ENCODE measurements at regions not wholly inside any gene's neighbourhood (a gene's known extent, or its start where the extent isn't known, plus 50 kb on each side); places are given as distances from the start of the nearest gene placed in this dataset.

DNA sequence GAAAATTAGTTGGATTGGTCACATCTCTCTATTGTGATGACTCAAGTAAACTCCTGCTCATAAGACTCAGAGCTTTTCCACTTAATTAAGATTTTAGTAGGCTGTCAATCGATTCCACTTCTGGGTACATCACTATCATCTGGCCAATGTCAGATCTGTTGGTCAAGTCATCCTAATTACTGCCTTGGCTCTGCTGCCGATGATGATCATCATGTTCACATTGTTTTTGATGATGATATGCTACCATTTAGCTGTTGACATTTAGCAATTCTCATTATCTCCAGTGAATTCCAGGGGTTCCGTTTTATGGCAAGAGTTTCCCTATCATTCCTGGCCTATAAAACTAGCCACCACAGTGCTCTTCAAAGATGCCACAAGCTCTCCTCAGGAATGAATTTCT, 253.4 kb downstream of the IKZF2 start:
- ChIA-PET POLR2A (no interaction called here), CTCF (no interaction called here)

DNA sequence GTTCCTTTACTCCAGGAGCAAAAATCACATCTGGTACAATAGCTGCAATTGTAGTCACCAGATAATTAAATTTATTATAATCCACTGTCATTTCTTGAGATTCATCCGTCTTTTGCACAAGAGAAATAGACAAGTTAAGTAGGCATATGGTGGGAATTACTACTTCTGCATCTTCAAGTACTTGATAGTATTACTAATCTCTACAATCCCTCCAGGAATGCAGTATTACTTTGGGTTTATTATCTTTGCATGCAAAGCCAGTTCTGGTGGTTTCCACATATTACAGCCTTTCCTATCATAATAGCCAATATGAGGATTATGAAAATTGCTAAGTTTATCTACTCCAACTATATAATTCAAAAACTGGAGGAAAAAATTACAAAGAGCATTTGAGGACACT, 254.1 kb downstream of the IKZF2 start:
- Histone ChIP-seq H4K20me1 (ENCODE audit: insufficient read depth) (no peaks in the 10 kb centered on the region), H3K9ac (no peak overlapping the region), H3K27me3 (ENCODE audit: insufficient read depth) (no peaks in the 10 kb centered on the region), H3K4me2 (no peak overlapping the region), H3F3A (replicated peaks; ENCODE audit: insufficient read depth) (no peaks in the 10 kb centered on the region), H3K36me3 (replicated peaks in 1 of 2; ENCODE audit: control insufficient read depth in 1 of 2, insufficient read depth in 2 of 2, low read length in 1 of 2) (no peaks in the 10 kb centered on the region), H3K4me3 (ENCODE audit: low read depth in 2 of 2, low read length in 1 of 2) (no peak overlapping the region), H2AFZ (ENCODE audit: low read depth) (no peak overlapping the region), H3K27ac (ENCODE audit: low read depth in 2 of 2, low read length in 1 of 2) (no peak overlapping the region), H3K4me1 (ENCODE audit: control insufficient read depth in 1 of 2, insufficient read depth in 2 of 2, low read depth in 1 of 2, low read length in 1 of 2) (peaks cover 0 to 5% of the 10 kb centered on the region in 2 experiments; a peak in 1 of 4 replicates), H3K9me3 (no peaks in the 10 kb centered on the region), H3K9me2 (no peaks in the 10 kb centered on the region), H3K79me2 (ENCODE audit: insufficient read depth) (no peaks in the 10 kb centered on the region)
- 74% methylated on average over 1 of the region's 1 CpG for WGBS (ENCODE audit: low lambda C conversion rate)
- no peak for TF ChIP-seq TEAD4 (IDR thresholded peaks at IDR 0.05; ENCODE audit: borderline replicate concordance, insufficient read depth)
- TF ChIP-seq GATA2 (CRISPR knock-in tag; IDR thresholded peaks at IDR 0.05), result no peak
- no peak for TF ChIP-seq NRF1 (IDR thresholded peaks at IDR 0.05; ENCODE audit: low read depth, low read length)
- TF ChIP-seq YY1 (IDR thresholded peaks at IDR 0.05; ENCODE audit: low read depth), result no peak
- no peak for TF ChIP-seq RXRA (IDR thresholded peaks at IDR 0.05; ENCODE audit: borderline replicate concordance, low read depth)
- no peak for TF ChIP-seq TCF12 (IDR thresholded peaks at IDR 0.05)
- TF ChIP-seq GABPA (IDR thresholded peaks at IDR 0.05; ENCODE audit: low read depth), result no peak
- TF ChIP-seq ELF1 (IDR thresholded peaks at IDR 0.05), result no peak
- no peak for TF ChIP-seq MEF2A (IDR thresholded peaks at IDR 0.05; ENCODE audit: borderline replicate concordance, low read depth)
- TF ChIP-seq CHD2 (IDR thresholded peaks at IDR 0.05; ENCODE audit: low read length, partially characterized antibody), result no peak
- no peak for TF ChIP-seq MXI1 (IDR thresholded peaks at IDR 0.05; ENCODE audit: low read depth, low read length)
- TF ChIP-seq RAD21 (IDR thresholded peaks at IDR 0.05; ENCODE audit: low read length), result no peak
- TF ChIP-seq FOSL2 (IDR thresholded peaks at IDR 0.05; ENCODE audit: borderline replicate concordance, low read depth), result no peak
- TF ChIP-seq, protein P1, sequence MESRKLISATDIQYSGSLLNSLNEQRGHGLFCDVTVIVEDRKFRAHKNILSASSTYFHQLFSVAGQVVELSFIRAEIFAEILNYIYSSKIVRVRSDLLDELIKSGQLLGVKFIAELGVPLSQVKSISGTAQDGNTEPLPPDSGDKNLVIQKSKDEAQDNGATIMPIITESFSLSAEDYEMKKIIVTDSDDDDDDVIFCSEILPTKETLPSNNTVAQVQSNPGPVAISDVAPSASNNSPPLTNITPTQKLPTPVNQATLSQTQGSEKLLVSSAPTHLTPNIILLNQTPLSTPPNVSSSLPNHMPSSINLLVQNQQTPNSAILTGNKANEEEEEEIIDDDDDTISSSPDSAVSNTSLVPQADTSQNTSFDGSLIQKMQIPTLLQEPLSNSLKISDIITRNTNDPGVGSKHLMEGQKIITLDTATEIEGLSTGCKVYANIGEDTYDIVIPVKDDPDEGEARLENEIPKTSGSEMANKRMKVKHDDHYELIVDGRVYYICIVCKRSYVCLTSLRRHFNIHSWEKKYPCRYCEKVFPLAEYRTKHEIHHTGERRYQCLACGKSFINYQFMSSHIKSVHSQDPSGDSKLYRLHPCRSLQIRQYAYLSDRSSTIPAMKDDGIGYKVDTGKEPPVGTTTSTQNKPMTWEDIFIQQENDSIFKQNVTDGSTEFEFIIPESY (IDR thresholded peaks at IDR 0.05; ENCODE audit: borderline replicate concordance, low read depth), result no peak
- no peak for TF ChIP-seq RCOR1 (IDR thresholded peaks at IDR 0.05; ENCODE audit: low read length)
- CTCF ChIA-PET, result interaction anchor here (1.2 kb wide), 1 partner anchor 16 kb away, joined by 4 read pairs; no protein-coding TSS in a partner anchor
- POLR2A ChIA-PET, result no interaction called here
- no peak for DNase-seq

More for the DNA sequence above, 253.4 kb downstream of the IKZF2 start:
- Histone ChIP-seq H4K20me1 (ENCODE audit: insufficient read depth) (no peaks in the 10 kb centered on the region), H3K9me3 (no peaks in the 10 kb centered on the region), H3K4me3 (ENCODE audit: low read depth in 2 of 2, low read length in 1 of 2) (no peak overlapping the region), H3K27me3 (ENCODE audit: insufficient read depth) (no peaks in the 10 kb centered on the region), H3K4me1 (ENCODE audit: control insufficient read depth in 1 of 2, insufficient read depth in 2 of 2, low read depth in 1 of 2, low read length in 1 of 2) (peaks cover 0 to 5% of the 10 kb centered on the region in 2 experiments; a peak in 1 of 4 replicates), H3K27ac (ENCODE audit: low read depth in 2 of 2, low read length in 1 of 2) (no peak overlapping the region), H3K9me2 (no peaks in the 10 kb centered on the region), H3F3A (replicated peaks; ENCODE audit: insufficient read depth) (no peaks in the 10 kb centered on the region), H3K4me2 (no peak overlapping the region), H3K79me2 (ENCODE audit: insufficient read depth) (no peaks in the 10 kb centered on the region), H3K9ac (no peak overlapping the region), H3K36me3 (replicated peaks in 1 of 2; ENCODE audit: control insufficient read depth in 1 of 2, insufficient read depth in 2 of 2, low read length in 1 of 2) (no peaks in the 10 kb centered on the region), H2AFZ (ENCODE audit: low read depth) (no peak overlapping the region)
- WGBS (ENCODE audit: low lambda C conversion rate), result 65% methylated on average over 3 of the region's 3 CpGs
- no peak for DNase-seq
- TF ChIP-seq MXI1 (IDR thresholded peaks at IDR 0.05; ENCODE audit: low read depth, low read length) (no peak), RFX5 (IDR thresholded peaks at IDR 0.05; ENCODE audit: low read length) (no peak), FOXJ3 (CRISPR knock-in tag; IDR thresholded peaks at IDR 0.05) (no peak), FOXM1 (IDR thresholded peaks at IDR 0.05; ENCODE audit: low read depth) (no peak), SMC3 (IDR thresholded peaks at IDR 0.05; ENCODE audit: low read depth, low read length) (no peak), RAD21 (IDR thresholded peaks at IDR 0.05; ENCODE audit: low read length) (no peak)
- TF ChIP-seq, protein P2, sequence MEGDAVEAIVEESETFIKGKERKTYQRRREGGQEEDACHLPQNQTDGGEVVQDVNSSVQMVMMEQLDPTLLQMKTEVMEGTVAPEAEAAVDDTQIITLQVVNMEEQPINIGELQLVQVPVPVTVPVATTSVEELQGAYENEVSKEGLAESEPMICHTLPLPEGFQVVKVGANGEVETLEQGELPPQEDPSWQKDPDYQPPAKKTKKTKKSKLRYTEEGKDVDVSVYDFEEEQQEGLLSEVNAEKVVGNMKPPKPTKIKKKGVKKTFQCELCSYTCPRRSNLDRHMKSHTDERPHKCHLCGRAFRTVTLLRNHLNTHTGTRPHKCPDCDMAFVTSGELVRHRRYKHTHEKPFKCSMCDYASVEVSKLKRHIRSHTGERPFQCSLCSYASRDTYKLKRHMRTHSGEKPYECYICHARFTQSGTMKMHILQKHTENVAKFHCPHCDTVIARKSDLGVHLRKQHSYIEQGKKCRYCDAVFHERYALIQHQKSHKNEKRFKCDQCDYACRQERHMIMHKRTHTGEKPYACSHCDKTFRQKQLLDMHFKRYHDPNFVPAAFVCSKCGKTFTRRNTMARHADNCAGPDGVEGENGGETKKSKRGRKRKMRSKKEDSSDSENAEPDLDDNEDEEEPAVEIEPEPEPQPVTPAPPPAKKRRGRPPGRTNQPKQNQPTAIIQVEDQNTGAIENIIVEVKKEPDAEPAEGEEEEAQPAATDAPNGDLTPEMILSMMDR (IDR thresholded peaks at IDR 0.05), result no peak
